Calu3 (cell line): ENCODE measurements at regions not wholly inside any gene's neighbourhood (a gene's known extent, or its start where the extent isn't known, plus 50 kb on each side); places are given as distances from the start of the nearest gene placed in this dataset.

Experiments
- BruUV-seq: library from RNA; stranded (reverse); fragments of 400-500 nt; replicated peaks from 2 replicates; lab custom pipeline; 2021; lab: Mats Ljungman, UMichigan
- CTCF ChIA-PET: fragments of 300-600 bp; sonication (Branson Sonifier 250); formaldehyde crosslinking; loops from one replicate; lab custom pipeline; 2022; ENCODE audit warnings: antibody characterized with exemption; lab: Charles Lee
- DNase-seq: peaks from one replicate; pipeline ENCODE4 v3.0.0; 2022
- H3K27ac Mint-ChIP-seq: one replicate; pipeline ENCODE4 v1.8.0; 2022; ENCODE audit warnings: mixed read lengths; ENCODE audit not compliant: unreplicated experiment
- H3K27me3 Mint-ChIP-seq: one replicate; pipeline ENCODE4 v1.8.0; 2022; ENCODE audit warnings: mixed read lengths; ENCODE audit not compliant: unreplicated experiment
- H3K36me3 Mint-ChIP-seq: one replicate; pipeline ENCODE4 v1.8.0; 2022; ENCODE audit warnings: mild to moderate bottlenecking, moderate library complexity, mixed read lengths; ENCODE audit not compliant: insufficient read depth, unreplicated experiment
- H3K4me1 Mint-ChIP-seq: one replicate; pipeline ENCODE4 v1.8.0; 2022; ENCODE audit warnings: mild to moderate bottlenecking, low read depth, mixed read lengths; ENCODE audit not compliant: unreplicated experiment
- H3K4me3 Mint-ChIP-seq: one replicate; pipeline ENCODE4 v1.8.0; 2022; ENCODE audit warnings: mild to moderate bottlenecking, low read depth, moderate library complexity, mixed read lengths; ENCODE audit not compliant: unreplicated experiment
- H3K9me3 Mint-ChIP-seq: one replicate; pipeline ENCODE4 v1.8.0; 2022; ENCODE audit warnings: low read depth, mixed read lengths; ENCODE audit not compliant: unreplicated experiment
- CTCF ChIP-seq: fragments of 200-600 bp; IDR thresholded peaks from one replicate; pipeline ENCODE4 v1.8.0; 2022; ENCODE audit warnings: antibody characterized with exemption; ENCODE audit not compliant: unreplicated experiment
- intact Hi-C: fragments of 100-400 bp; cut with micrococcal nuclease; formaldehyde crosslinking; loops from one replicate; pipeline ENCODE4 v1.10.0; 2022; ENCODE audit not compliant: unreplicated experiment

GRCh38 chr4:184890499-184890898 is 64.7 kb upstream of the ACSL1 start:
- TF ChIP-seq CTCF, result no peak
- Mint-ChIP-seq H3K4me3 (no peak overlapping the region), H3K36me3 (no peaks in the 10 kb centered on the region), H3K4me1 (no peaks in the 10 kb centered on the region), H3K27me3 (no peaks in the 10 kb centered on the region), H3K9me3 (no peaks in the 10 kb centered on the region), H3K27ac (no peak overlapping the region)
- intact Hi-C loops, result no loop called here
- DNase-seq, result no peak
- BruUV-seq, result no TSS peak
- CTCF ChIA-PET, result no interaction called here

- no peaks in the 10 kb centered on the region for H3K27me3 Mint-ChIP-seq
- CTCF ChIA-PET, result no interaction called here
- no peaks in the 10 kb centered on the region for H3K36me3 Mint-ChIP-seq
- H3K27ac Mint-ChIP-seq, result no peak overlapping the region
- intact Hi-C loops, result no loop called here
- TF ChIP-seq CTCF, result no peak
- no TSS peak for BruUV-seq
- no peak for DNase-seq
- H3K4me3 Mint-ChIP-seq, result no peak overlapping the region
- H3K9me3 Mint-ChIP-seq, result no peaks in the 10 kb centered on the region
- H3K4me1 Mint-ChIP-seq, result no peaks in the 10 kb centered on the region
Observed at GRCh38 chr4:184891816-184892397, 66.1 kb upstream of the ACSL1 start.

GRCh38 chr4:184892999-184893398 is 67.2 kb upstream of the ACSL1 start:
- no peaks in the 10 kb centered on the region for H3K27me3 Mint-ChIP-seq
- DNase-seq, result no peak
- no peaks in the 10 kb centered on the region for H3K36me3 Mint-ChIP-seq
- intact Hi-C loops, result no loop called here
- H3K9me3 Mint-ChIP-seq, result no peaks in the 10 kb centered on the region
- H3K27ac Mint-ChIP-seq, result no peak overlapping the region
- CTCF ChIA-PET, result no interaction called here
- H3K4me1 Mint-ChIP-seq, result peaks cover under 1% of the 10 kb centered on the region
- no peak overlapping the region for H3K4me3 Mint-ChIP-seq
- BruUV-seq, result no TSS peak
- TF ChIP-seq CTCF, result no peak

- intact Hi-C loops, result no loop called here
- no peaks in the 10 kb centered on the region for H3K36me3 Mint-ChIP-seq
- H3K4me3 Mint-ChIP-seq, result no peak overlapping the region
- H3K27me3 Mint-ChIP-seq, result no peaks in the 10 kb centered on the region
- H3K4me1 Mint-ChIP-seq, result peaks cover 10% of the 10 kb centered on the region
- BruUV-seq, result no TSS peak
- DNase-seq, result no peak
- TF ChIP-seq CTCF, result no peak
- CTCF ChIA-PET, result no interaction called here
- no peak overlapping the region for H3K27ac Mint-ChIP-seq
- H3K9me3 Mint-ChIP-seq, result no peaks in the 10 kb centered on the region
Observed at GRCh38 chr4:184893801-184894571, 68.2 kb upstream of the ACSL1 start.
